ENCODE measurements at regions not wholly inside any gene's neighbourhood (a gene's known extent, or its start where the extent isn't known, plus 50 kb on each side); places are given as distances from the start of the nearest gene placed in this dataset.

- Mint-ChIP-seq H3K36me3 (ENCODE audit: unreplicated experiment) (no peaks in the 10 kb centered on the region), H3K27me3 (ENCODE audit: unreplicated experiment) (peaks cover 6% of the 10 kb centered on the region), H3K4me1 (ENCODE audit: low read depth, unreplicated experiment) (peaks cover 41% of the 10 kb centered on the region), H3K4me3 (ENCODE audit: unreplicated experiment) (no peak overlapping the region), H3K27ac (ENCODE audit: unreplicated experiment) (no peak overlapping the region), H3K9me3 (ENCODE audit: unreplicated experiment) (peaks cover 15% of the 10 kb centered on the region)
- DNase-seq, result no peak
- TF ChIP-seq CTCF (IDR thresholded peaks at IDR 0.05; ENCODE audit: partially characterized antibody, unreplicated experiment), result no peak
These were observed 168.1 kb upstream of the PARP11 start for GRCh38 chr12:4041187-4041885.

- H3K27me3 Mint-ChIP-seq (ENCODE audit: unreplicated experiment), result peaks cover 7% of the 10 kb centered on the region
- H3K36me3 Mint-ChIP-seq (ENCODE audit: unreplicated experiment), result no peaks in the 10 kb centered on the region
- H3K27ac Mint-ChIP-seq (ENCODE audit: unreplicated experiment), result no peak overlapping the region
- peaks cover 17% of the 10 kb centered on the region for H3K9me3 Mint-ChIP-seq (ENCODE audit: unreplicated experiment)
- no peak overlapping the region for H3K4me3 Mint-ChIP-seq (ENCODE audit: unreplicated experiment)
- no peak for DNase-seq
- TF ChIP-seq CTCF (IDR thresholded peaks at IDR 0.05; ENCODE audit: partially characterized antibody, unreplicated experiment), result no peak
- peaks cover 41% of the 10 kb centered on the region for H3K4me1 Mint-ChIP-seq (ENCODE audit: low read depth, unreplicated experiment)
These were observed 166.7 kb upstream of the PARP11 start for GRCh38 chr12:4039931-4040330.

GRCh38 chr12:4037747-4038312 is 164.6 kb upstream of the PARP11 start:
- peak; percentile 73 for DNase-seq
- Mint-ChIP-seq H3K4me1 (ENCODE audit: low read depth, unreplicated experiment) (peaks cover 48% of the 10 kb centered on the region), H3K27me3 (ENCODE audit: unreplicated experiment) (peaks cover 7% of the 10 kb centered on the region), H3K36me3 (ENCODE audit: unreplicated experiment) (no peaks in the 10 kb centered on the region), H3K27ac (ENCODE audit: unreplicated experiment) (peak overlapping the region; percentile 96), H3K9me3 (ENCODE audit: unreplicated experiment) (peaks cover 17% of the 10 kb centered on the region), H3K4me3 (ENCODE audit: unreplicated experiment) (peak overlapping the region; percentile 74)
- TF ChIP-seq CTCF (IDR thresholded peaks at IDR 0.05; ENCODE audit: partially characterized antibody, unreplicated experiment), result peak; percentile 82

GRCh38 chr12:4036671-4037271 is 163.6 kb upstream of the PARP11 start:
- Mint-ChIP-seq H3K36me3 (ENCODE audit: unreplicated experiment) (no peaks in the 10 kb centered on the region), H3K27me3 (ENCODE audit: unreplicated experiment) (peaks cover 9% of the 10 kb centered on the region), H3K27ac (ENCODE audit: unreplicated experiment) (peak overlapping the region; percentile 15), H3K9me3 (ENCODE audit: unreplicated experiment) (peaks cover 17% of the 10 kb centered on the region), H3K4me1 (ENCODE audit: low read depth, unreplicated experiment) (peaks cover 48% of the 10 kb centered on the region), H3K4me3 (ENCODE audit: unreplicated experiment) (no peak overlapping the region)
- no peak for DNase-seq
- TF ChIP-seq CTCF (IDR thresholded peaks at IDR 0.05; ENCODE audit: partially characterized antibody, unreplicated experiment), result no peak

- DNase-seq, result no peak
- peaks cover 20% of the 10 kb centered on the region for H3K9me3 Mint-ChIP-seq (ENCODE audit: unreplicated experiment)
- H3K4me1 Mint-ChIP-seq (ENCODE audit: low read depth, unreplicated experiment), result peaks cover 46% of the 10 kb centered on the region
- TF ChIP-seq CTCF (IDR thresholded peaks at IDR 0.05; ENCODE audit: partially characterized antibody, unreplicated experiment), result no peak
- H3K36me3 Mint-ChIP-seq (ENCODE audit: unreplicated experiment), result no peaks in the 10 kb centered on the region
- H3K27me3 Mint-ChIP-seq (ENCODE audit: unreplicated experiment), result peaks cover 11% of the 10 kb centered on the region
- H3K27ac Mint-ChIP-seq (ENCODE audit: unreplicated experiment), result peak overlapping the region; percentile 44
- H3K4me3 Mint-ChIP-seq (ENCODE audit: unreplicated experiment), result peak overlapping the region; percentile 73
These were observed 161.7 kb upstream of the PARP11 start for GRCh38 chr12:4034921-4035320.
